ENCODE measurements at regions not wholly inside any gene's neighbourhood (a gene's known extent, or its start where the extent isn't known, plus 50 kb on each side); places are given as distances from the start of the nearest gene placed in this dataset.
"Not testable (repeated sequence)": the region's sequence is repeated elsewhere in the genome, so short reads cannot be mapped to it uniquely, and the experiment has no call there.

GRCh38 chr20:48143435-48144081 lies 358.3 kb upstream of the SULF2 start:
- DNase-seq, result no peak

- DNase-seq, result no peak
Observed at GRCh38 chr20:48142516-48142773, 357.2 kb upstream of the SULF2 start.

GRCh38 chr20:48141660-48142515 lies 356.6 kb upstream of the SULF2 start:
- DNase-seq, result no peak

- no peak for DNase-seq
Observed at GRCh38 chr20:48139262-48140041, 354.2 kb upstream of the SULF2 start.

- no peak for DNase-seq
Observed at GRCh38 chr20:48132834-48133233, 347.6 kb upstream of the SULF2 start.

- DNase-seq, result no peak
Observed at GRCh38 chr20:48131581-48131980, 346.3 kb upstream of the SULF2 start.

GRCh38 chr20:48129345-48129942 lies 344.2 kb upstream of the SULF2 start:
- no peak for DNase-seq

GRCh38 chr20:48128436-48128835 lies 343.2 kb upstream of the SULF2 start:
- DNase-seq, result no peak

GRCh38 chr20:48127964-48128363 lies 342.7 kb upstream of the SULF2 start:
- not testable (repeated sequence) for DNase-seq

- not testable (repeated sequence) for DNase-seq
Observed at GRCh38 chr20:48127133-48127532, 341.9 kb upstream of the SULF2 start.

GRCh38 chr20:48126227-48126740 lies 341.0 kb upstream of the SULF2 start:
- no peak for DNase-seq

- DNase-seq, result no peak
Observed at GRCh38 chr20:48124960-48125359, 339.7 kb upstream of the SULF2 start.

GRCh38 chr20:48124181-48124782 lies 339.0 kb upstream of the SULF2 start:
- DNase-seq, result no peak

GRCh38 chr20:48120120-48120519 lies 334.8 kb upstream of the SULF2 start:
- no peak for DNase-seq

GRCh38 chr20:48119389-48119788 lies 334.1 kb upstream of the SULF2 start:
- not testable (repeated sequence) for DNase-seq

- no peak for DNase-seq
Observed at GRCh38 chr20:48115502-48115901, 330.2 kb upstream of the SULF2 start.

- DNase-seq, result no peak
Observed at GRCh38 chr20:48107560-48107959, 322.3 kb upstream of the SULF2 start.

- no peak for DNase-seq
Observed at GRCh38 chr20:48106428-48106827, 321.1 kb upstream of the SULF2 start.

- DNase-seq, result no peak
Observed at GRCh38 chr20:48105526-48105925, 320.2 kb upstream of the SULF2 start.

GRCh38 chr20:48102931-48103660 lies 317.8 kb upstream of the SULF2 start:
- peak in 1 of 2 donors; percentile 1 for DNase-seq

GRCh38 chr20:48102076-48102787 lies 317.0 kb upstream of the SULF2 start:
- no peak for DNase-seq

Measured in inflammatory macrophage treated with lipopolysaccharide for 1 hour (primary cell).